ENCODE measurements at regions not wholly inside any gene's neighbourhood (a gene's known extent, or its start where the extent isn't known, plus 50 kb on each side); places are given as distances from the start of the nearest gene placed in this dataset.
"Not testable (repeated sequence)": the region's sequence is repeated elsewhere in the genome, so short reads cannot be mapped to it uniquely, and the experiment has no call there.

- H3K27ac ChIP-seq (ENCODE audit: low read depth in 2 of 2, low read length in 2 of 2), result no peak overlapping the region
- no peak overlapping the region for H3K4me3 ChIP-seq (ENCODE audit: low read length in 2 of 2)
- no peak overlapping the region for H3K9ac ChIP-seq (ENCODE audit: low read depth in 1 of 2, low read length in 2 of 2)
- no peaks in the 10 kb centered on the region for H3K36me3 ChIP-seq (ENCODE audit: control insufficient read depth in 2 of 2, insufficient read depth in 2 of 2, low read length in 2 of 2)
- H3K4me1 ChIP-seq (ENCODE audit: control insufficient read depth in 2 of 2, insufficient read depth in 2 of 2, low read length in 2 of 2), result peaks cover 4 to 9% of the 10 kb centered on the region in 2 donors
- no peaks in the 10 kb centered on the region for H3K27me3 ChIP-seq (ENCODE audit: control insufficient read depth in 2 of 2, insufficient read depth in 2 of 2, low read length in 2 of 2)
- no peaks in the 10 kb centered on the region for H3K9me3 ChIP-seq (ENCODE audit: control insufficient read depth in 2 of 2, low read length in 2 of 2)
Measured at GRCh38 chr6:3911614-3912336, 62.6 kb downstream of the FAM50B start.

- Histone ChIP-seq H3K4me1 (ENCODE audit: control insufficient read depth in 2 of 2, insufficient read depth in 2 of 2, low read length in 2 of 2) (peaks cover 4 to 9% of the 10 kb centered on the region in 2 donors), H3K9me3 (ENCODE audit: control insufficient read depth in 2 of 2, low read length in 2 of 2) (no peaks in the 10 kb centered on the region), H3K36me3 (ENCODE audit: control insufficient read depth in 2 of 2, insufficient read depth in 2 of 2, low read length in 2 of 2) (no peaks in the 10 kb centered on the region), H3K9ac (ENCODE audit: low read depth in 1 of 2, low read length in 2 of 2) (no peak overlapping the region), H3K27me3 (ENCODE audit: control insufficient read depth in 2 of 2, insufficient read depth in 2 of 2, low read length in 2 of 2) (no peaks in the 10 kb centered on the region), H3K27ac (ENCODE audit: low read depth in 2 of 2, low read length in 2 of 2) (peak overlapping the region in 1 of 2 donors; percentile 17), H3K4me3 (ENCODE audit: low read length in 2 of 2) (no peak overlapping the region)
Measured at GRCh38 chr6:3912361-3913076, 63.3 kb downstream of the FAM50B start.

- H3K4me1 ChIP-seq (ENCODE audit: control insufficient read depth in 2 of 2, insufficient read depth in 2 of 2, low read length in 2 of 2), result peaks cover 4 to 9% of the 10 kb centered on the region in 2 donors
- no peaks in the 10 kb centered on the region for H3K9me3 ChIP-seq (ENCODE audit: control insufficient read depth in 2 of 2, low read length in 2 of 2)
- H3K27ac ChIP-seq (ENCODE audit: low read depth in 2 of 2, low read length in 2 of 2), result peak overlapping the region; percentile 53 to 70
- H3K9ac ChIP-seq (ENCODE audit: low read depth in 1 of 2, low read length in 2 of 2), result no peak overlapping the region
- no peaks in the 10 kb centered on the region for H3K36me3 ChIP-seq (ENCODE audit: control insufficient read depth in 2 of 2, insufficient read depth in 2 of 2, low read length in 2 of 2)
- H3K27me3 ChIP-seq (ENCODE audit: control insufficient read depth in 2 of 2, insufficient read depth in 2 of 2, low read length in 2 of 2), result no peaks in the 10 kb centered on the region
- H3K4me3 ChIP-seq (ENCODE audit: low read length in 2 of 2), result no peak overlapping the region
Measured at GRCh38 chr6:3913077-3913957, 64.1 kb downstream of the FAM50B start.

GRCh38 chr6:3913958-3914337 is 64.8 kb downstream of the FAM50B start:
- H3K36me3 ChIP-seq (ENCODE audit: control insufficient read depth in 2 of 2, insufficient read depth in 2 of 2, low read length in 2 of 2), result no peaks in the 10 kb centered on the region
- no peak overlapping the region for H3K9ac ChIP-seq (ENCODE audit: low read depth in 1 of 2, low read length in 2 of 2)
- no peak overlapping the region for H3K4me3 ChIP-seq (ENCODE audit: low read length in 2 of 2)
- no peaks in the 10 kb centered on the region for H3K9me3 ChIP-seq (ENCODE audit: control insufficient read depth in 2 of 2, low read length in 2 of 2)
- H3K27me3 ChIP-seq (ENCODE audit: control insufficient read depth in 2 of 2, insufficient read depth in 2 of 2, low read length in 2 of 2), result no peaks in the 10 kb centered on the region
- H3K4me1 ChIP-seq (ENCODE audit: control insufficient read depth in 2 of 2, insufficient read depth in 2 of 2, low read length in 2 of 2), result peaks cover 4 to 9% of the 10 kb centered on the region in 2 donors
- peak overlapping the region in 1 of 2 donors; percentile 31 for H3K27ac ChIP-seq (ENCODE audit: low read depth in 2 of 2, low read length in 2 of 2)

GRCh38 chr6:3915076-3915791 is 66.1 kb downstream of the FAM50B start:
- Histone ChIP-seq H3K27me3 (ENCODE audit: control insufficient read depth in 2 of 2, insufficient read depth in 2 of 2, low read length in 2 of 2) (no peaks in the 10 kb centered on the region), H3K36me3 (ENCODE audit: control insufficient read depth in 2 of 2, insufficient read depth in 2 of 2, low read length in 2 of 2) (no peaks in the 10 kb centered on the region), H3K4me3 (ENCODE audit: low read length in 2 of 2) (no peak overlapping the region), H3K27ac (ENCODE audit: low read depth in 2 of 2, low read length in 2 of 2) (no peak overlapping the region), H3K9me3 (ENCODE audit: control insufficient read depth in 2 of 2, low read length in 2 of 2) (no peaks in the 10 kb centered on the region), H3K9ac (ENCODE audit: low read depth in 1 of 2, low read length in 2 of 2) (no peak overlapping the region), H3K4me1 (ENCODE audit: control insufficient read depth in 2 of 2, insufficient read depth in 2 of 2, low read length in 2 of 2) (peaks cover 4 to 9% of the 10 kb centered on the region in 2 donors)

GRCh38 chr6:3916211-3916610 is 67.0 kb downstream of the FAM50B start:
- Histone ChIP-seq H3K27me3 (ENCODE audit: control insufficient read depth in 2 of 2, insufficient read depth in 2 of 2, low read length in 2 of 2) (no peaks in the 10 kb centered on the region), H3K36me3 (ENCODE audit: control insufficient read depth in 2 of 2, insufficient read depth in 2 of 2, low read length in 2 of 2) (no peaks in the 10 kb centered on the region), H3K4me3 (ENCODE audit: low read length in 2 of 2) (no peak overlapping the region), H3K9ac (ENCODE audit: low read depth in 1 of 2, low read length in 2 of 2) (no peak overlapping the region), H3K4me1 (ENCODE audit: control insufficient read depth in 2 of 2, insufficient read depth in 2 of 2, low read length in 2 of 2) (peaks cover 4 to 9% of the 10 kb centered on the region in 2 donors), H3K9me3 (ENCODE audit: control insufficient read depth in 2 of 2, low read length in 2 of 2) (no peaks in the 10 kb centered on the region), H3K27ac (ENCODE audit: low read depth in 2 of 2, low read length in 2 of 2) (no peak overlapping the region)

- H3K27ac ChIP-seq (ENCODE audit: low read depth in 2 of 2, low read length in 2 of 2); H3K36me3 ChIP-seq (ENCODE audit: control insufficient read depth in 2 of 2, insufficient read depth in 2 of 2, low read length in 2 of 2); H3K27me3 ChIP-seq (ENCODE audit: control insufficient read depth in 2 of 2, insufficient read depth in 2 of 2, low read length in 2 of 2); H3K9ac ChIP-seq (ENCODE audit: low read depth in 1 of 2, low read length in 2 of 2); H3K9me3 ChIP-seq (ENCODE audit: control insufficient read depth in 2 of 2, low read length in 2 of 2); H3K4me3 ChIP-seq (ENCODE audit: low read length in 2 of 2); H3K4me1 ChIP-seq (ENCODE audit: control insufficient read depth in 2 of 2, insufficient read depth in 2 of 2, low read length in 2 of 2): not testable (repeated sequence)
Measured at GRCh38 chr6:3916749-3917148, 67.6 kb downstream of the FAM50B start.

GRCh38 chr6:3918469-3918868 is 69.3 kb downstream of the FAM50B start:
- H3K27me3 ChIP-seq (ENCODE audit: control insufficient read depth in 2 of 2, insufficient read depth in 2 of 2, low read length in 2 of 2), result no peaks in the 10 kb centered on the region
- no peaks in the 10 kb centered on the region for H3K36me3 ChIP-seq (ENCODE audit: control insufficient read depth in 2 of 2, insufficient read depth in 2 of 2, low read length in 2 of 2)
- no peak overlapping the region for H3K4me3 ChIP-seq (ENCODE audit: low read length in 2 of 2)
- no peak overlapping the region for H3K27ac ChIP-seq (ENCODE audit: low read depth in 2 of 2, low read length in 2 of 2)
- no peaks in the 10 kb centered on the region for H3K9me3 ChIP-seq (ENCODE audit: control insufficient read depth in 2 of 2, low read length in 2 of 2)
- no peak overlapping the region for H3K9ac ChIP-seq (ENCODE audit: low read depth in 1 of 2, low read length in 2 of 2)
- H3K4me1 ChIP-seq (ENCODE audit: control insufficient read depth in 2 of 2, insufficient read depth in 2 of 2, low read length in 2 of 2), result peaks cover 0 to 5% of the 10 kb centered on the region in 2 donors

GRCh38 chr6:3919130-3919628 is 70.0 kb downstream of the FAM50B start:
- no peaks in the 10 kb centered on the region for H3K9me3 ChIP-seq (ENCODE audit: control insufficient read depth in 2 of 2, low read length in 2 of 2)
- no peak overlapping the region for H3K4me3 ChIP-seq (ENCODE audit: low read length in 2 of 2)
- H3K27me3 ChIP-seq (ENCODE audit: control insufficient read depth in 2 of 2, insufficient read depth in 2 of 2, low read length in 2 of 2), result no peaks in the 10 kb centered on the region
- no peaks in the 10 kb centered on the region for H3K36me3 ChIP-seq (ENCODE audit: control insufficient read depth in 2 of 2, insufficient read depth in 2 of 2, low read length in 2 of 2)
- no peak overlapping the region for H3K9ac ChIP-seq (ENCODE audit: low read depth in 1 of 2, low read length in 2 of 2)
- H3K4me1 ChIP-seq (ENCODE audit: control insufficient read depth in 2 of 2, insufficient read depth in 2 of 2, low read length in 2 of 2), result peaks cover 0 to under 1% of the 10 kb centered on the region in 2 donors
- H3K27ac ChIP-seq (ENCODE audit: low read depth in 2 of 2, low read length in 2 of 2), result no peak overlapping the region

All from mucosa of rectum (tissue), 2 donors.